K562 (cell line): ENCODE measurements at regions not wholly inside any gene's neighbourhood (a gene's known extent, or its start where the extent isn't known, plus 50 kb on each side); places are given as distances from the start of the nearest gene placed in this dataset.

ENCODE experiments used
- ATAC-seq: fragments of 200-7000 bp; cut with Tn5 transposase; 3 replicates; pipeline ENCODE4 v1.9.1; 2020; ENCODE audit warnings: moderate library complexity
- BruUV-seq: library from RNA; stranded (reverse); fragments of 400-500 nt; replicated peaks from 2 replicates; lab custom pipeline; 2021; lab: Mats Ljungman, UMichigan
- CTCF ChIA-PET: fragments of 300-600 bp; formaldehyde crosslinking; extraction: SDS; loops from one replicate; lab custom pipeline; 2021; ENCODE audit warnings: low intra/inter-chr PET ratio; lab: Yijun Ruan, JAX
- POLR2A ChIA-PET: fragments of 300-600, 350-650 bp; sonication (Branson Sonifier 250); formaldehyde crosslinking; extraction: SDS; loops from one replicate; lab custom pipeline; 2021; ENCODE audit warnings: antibody characterized with exemption, inconsistent platforms; lab: Yijun Ruan, JAX
- DNase-seq, 4 experiments: peaks; one replicate each; pipeline versions ENCODE4 v3.0.0 to v3.0.0-alpha.2; 2011 to 2018; ENCODE audit warnings: low spot score in 3 of 4, mixed read lengths in 3 of 4; ENCODE audit errors: extremely low read depth in 1 of 4
- FAIRE-seq: peaks from 2 replicates; lab custom pipeline; 2011; peaks lifted over from hg19 to GRCh38; lab: Jason Lieb, UNC
- H2AFZ ChIP-seq: 2 replicates; pipeline ENCODE4 v1.6.0; 2011; ENCODE audit warnings: low read depth, low read length, control low read depth, inconsistent platforms
- H3K27ac ChIP-seq: fragments of 200-600 bp; 3 replicates; pipeline ENCODE4 v1.8.0; 2011; ENCODE audit warnings: low read depth, mild to moderate bottlenecking, control low read depth, inconsistent platforms, low read length, moderate library complexity, mixed read lengths; ENCODE audit errors: extremely low read depth
- H3K27me3 ChIP-seq, 2 experiments: fragments of 300-600 bp in 1 of 2; 2 replicates in 1 of 2; 3 replicates in 1 of 2; pipeline versions ENCODE4 v1.6.0 to v1.8.0; 2011; ENCODE audit warnings: inconsistent platforms in 2 of 2, low read length in 2 of 2, mild to moderate bottlenecking in 1 of 2, mixed read lengths in 1 of 2, moderate library complexity in 1 of 2; ENCODE audit not compliant: control insufficient read depth in 2 of 2, insufficient read depth in 2 of 2
- H3K36me3 ChIP-seq: fragments of 300-600 bp; 3 replicates; pipeline ENCODE4 v1.8.0; 2011; ENCODE audit warnings: mild to moderate bottlenecking, low read length, inconsistent platforms; ENCODE audit not compliant: control insufficient read depth, insufficient read depth
- H3K4me1 ChIP-seq, 2 experiments: fragments of 200-600 bp in 1 of 2; replicated peaks in 1 of 2; 2 replicates in 1 of 2; 3 replicates in 1 of 2; pipeline versions ENCODE4 v1.5.1 to v1.8.0; 2011; ENCODE audit warnings: inconsistent platforms in 2 of 2, low read length in 2 of 2, mild to moderate bottlenecking in 1 of 2, mixed read lengths in 1 of 2, moderate library complexity in 1 of 2; ENCODE audit not compliant: control insufficient read depth in 2 of 2, insufficient read depth in 2 of 2
- H3K4me2 ChIP-seq: 2 replicates; pipeline ENCODE4 v1.6.1; 2011; ENCODE audit warnings: low read length, control low read depth, inconsistent platforms, mixed read lengths; ENCODE audit not compliant: insufficient read depth
- H3K4me3 ChIP-seq: fragments of 200-600 bp; sonication (generic), shearing (Covaris generic); 2 replicates; pipeline ENCODE4 v1.5.1; 2016; ENCODE audit warnings: control low read depth, inconsistent platforms
- H3K79me2 ChIP-seq: fragments of 200-600 bp; 3 replicates; pipeline ENCODE4 v1.8.0; 2011; ENCODE audit warnings: low read length, inconsistent platforms; ENCODE audit not compliant: control insufficient read depth, insufficient read depth
- H3K9ac ChIP-seq, 2 experiments: 2 replicates each; pipeline versions ENCODE4 v1.6.0 to v1.6.1; 2011; ENCODE audit warnings: low read depth in 2 of 2, low read length in 2 of 2, control low read depth in 1 of 2, inconsistent platforms in 1 of 2, mild to moderate bottlenecking in 1 of 2, mixed read lengths in 1 of 2; ENCODE audit not compliant: insufficient read depth in 1 of 2
- H3K9me1 ChIP-seq: one replicate; pipeline ENCODE4 v1.6.0; 2011; ENCODE audit warnings: inconsistent platforms, mild to moderate bottlenecking, low read length, moderate library complexity; ENCODE audit not compliant: control insufficient read depth, insufficient read depth
- H3K9me3 ChIP-seq: replicated peaks from 2 replicates; pipeline ENCODE4 v1.5.1; 2011; ENCODE audit warnings: low read depth, low read length, inconsistent platforms; ENCODE audit not compliant: control insufficient read depth, insufficient read depth
- H4K20me1 ChIP-seq: replicated peaks from 2 replicates; pipeline ENCODE4 v1.6.1; 2011; ENCODE audit warnings: low read length, inconsistent platforms, mixed read lengths; ENCODE audit not compliant: control insufficient read depth, insufficient read depth
- BHLHE40 ChIP-seq: IDR thresholded peaks from 2 replicates; pipeline ENCODE4 v1.6.1; 2011; ENCODE audit warnings: low read length, improper control_type of control experiment
- CBX8 ChIP-seq: fragments of 200-600 bp; sonication (generic); IDR thresholded peaks from 2 replicates; pipeline ENCODE4 v1.6.1; 2012; ENCODE audit warnings: borderline replicate concordance, mixed run types, low read depth, mild to moderate bottlenecking, moderate library complexity, mixed read lengths, low read length, control low read depth, inconsistent platforms; ENCODE audit not compliant: poor library complexity, severe bottlenecking; ENCODE audit errors: extremely low read depth
- DDX20 ChIP-seq: fragments of 450-650 bp; IDR thresholded peaks from 2 replicates; pipeline ENCODE4 v1.6.1; 2016; ENCODE audit warnings: missing genetic modification characterization, low read depth, mild to moderate bottlenecking, missing compliant biosample characterization, moderate library complexity
- ESRRB ChIP-seq: fragments of 250-450 bp; sonication (Bioruptor Pico); IDR thresholded peaks from 2 replicates; pipeline ENCODE4 v1.5.0; 2020; ENCODE audit warnings: mild to moderate bottlenecking, moderate library complexity, borderline replicate concordance
- FOXA3 ChIP-seq, 2 experiments: fragments of 450-650 bp in 1 of 2; sonication (generic) in 1 of 2; formaldehyde crosslinking; IDR thresholded peaks in 1 of 2; conservative IDR thresholded peaks in 1 of 2; 2 replicates each; pipeline versions ENCODE4 v1.4.0 to v1.8.0; 2020 to 2022; ENCODE audit warnings: mild to moderate bottlenecking in 2 of 2, missing genetic modification reagents in 1 of 2
- JUN ChIP-seq, 2 experiments: sonication (generic) in 1 of 2; formaldehyde crosslinking in 1 of 2; IDR thresholded peaks; 2 replicates each; pipeline versions ENCODE4 v1.6.1 to v1.8.0; 2012 to 2022; ENCODE audit warnings: borderline replicate concordance in 2 of 2, mild to moderate bottlenecking in 2 of 2, improper control_type of control experiment in 1 of 2, low read depth in 1 of 2, low read length in 1 of 2, missing genetic modification reagents in 1 of 2
- MTA3 ChIP-seq: fragments of 450-650 bp; formaldehyde crosslinking; IDR thresholded peaks from 2 replicates; pipeline ENCODE4 v1.6.1; 2017; ENCODE audit warnings: mild to moderate bottlenecking, borderline replicate concordance
- POLR3G ChIP-seq: IDR thresholded peaks from 2 replicates; pipeline ENCODE4 v1.6.1; 2011; ENCODE audit not compliant: insufficient read length, insufficient replicate concordance; ENCODE audit errors: extremely low read depth
- RAD21 ChIP-seq, 2 experiments: fragments of 250-450 bp in 1 of 2; fragments of 450-650 bp in 1 of 2; sonication (Bioruptor Pico) in 1 of 2; formaldehyde crosslinking in 1 of 2; IDR thresholded peaks in 1 of 2; conservative IDR thresholded peaks in 1 of 2; 2 replicates each; pipeline versions ENCODE4 v1.4.0 to v1.8.0; 2020 to 2022; ENCODE audit warnings: mild to moderate bottlenecking in 2 of 2, moderate library complexity in 1 of 2
- SREBF2 ChIP-seq: sonication (generic); formaldehyde crosslinking; IDR thresholded peaks from 2 replicates; pipeline ENCODE4 v1.4.0; 2020; ENCODE audit warnings: mild to moderate bottlenecking, missing genetic modification reagents
- TAL1 ChIP-seq: fragments of 450-650 bp; IDR thresholded peaks from 2 replicates; pipeline ENCODE4 v1.6.1; 2016; ENCODE audit warnings: mild to moderate bottlenecking
- ZNF589 ChIP-seq: fragments of 200-800 bp; sonication (Bioruptor generic); IDR thresholded peaks from 2 replicates; pipeline ENCODE4 v1.6.1; 2016; ENCODE audit warnings: low read depth, missing genetic modification characterization, missing compliant biosample characterization
- ZNF75A ChIP-seq: fragments of 450-650 bp; formaldehyde crosslinking; IDR thresholded peaks from 2 replicates; pipeline ENCODE4 v1.4.0; 2020; ENCODE audit warnings: mild to moderate bottlenecking
- in situ Hi-C: fragments of 300-500 bp; cut with MboI; formaldehyde crosslinking; loops from 4 replicates; pipeline ENCODE4 v1.15.0; 2018; ENCODE audit warnings: inconsistent platforms, mixed read lengths
- intact Hi-C: fragments of 100-400 bp; cut with micrococcal nuclease; formaldehyde crosslinking; loops from 2 replicates; pipeline ENCODE4 v1.14.2; 2022
- TF ChIP-seq, protein P1 (sequence below): fragments of 250-450 bp; sonication (Bioruptor Pico); IDR thresholded peaks from 2 replicates; pipeline ENCODE4 v1.4.0; 2020; ENCODE audit warnings: mild to moderate bottlenecking, moderate library complexity
- TF ChIP-seq, protein P2 (sequence below): sonication (generic); formaldehyde crosslinking; IDR thresholded peaks from 2 replicates; pipeline ENCODE4 v1.8.1; 2023; ENCODE audit warnings: mild to moderate bottlenecking, missing genetic modification reagents, moderate library complexity
- TF ChIP-seq, protein P3 (sequence below): fragments of 200-800 bp; sonication (Bioruptor generic); IDR thresholded peaks from 2 replicates; pipeline ENCODE4 v1.6.1; 2017; ENCODE audit warnings: missing genetic modification characterization, missing compliant biosample characterization

DNA sequence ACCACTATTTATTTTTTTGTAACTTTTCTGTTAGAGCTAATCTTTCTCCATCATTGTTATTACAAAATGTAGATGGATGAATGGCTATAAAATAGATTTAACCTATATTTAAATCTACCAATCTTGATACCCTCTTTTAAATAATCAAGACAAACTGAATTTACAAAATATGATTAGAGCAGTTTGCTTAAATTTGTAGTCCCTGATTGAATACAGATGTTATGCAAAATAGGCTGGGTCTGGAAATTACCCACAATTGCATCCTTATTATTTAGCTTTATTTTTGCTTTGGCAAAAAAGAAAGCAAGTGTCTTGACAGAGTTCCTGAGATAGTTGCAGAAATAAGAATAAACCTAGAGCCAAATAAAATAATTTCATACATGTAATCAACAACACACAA lies 352.8 kb downstream of the KLF12 start:
- Histone ChIP-seq H4K20me1 (no peaks in the 10 kb centered on the region), H2AFZ (no peak overlapping the region), H3K9me1 (no peaks in the 10 kb centered on the region), H3K4me3 (no peak overlapping the region), H3K36me3 (no peaks in the 10 kb centered on the region), H3K79me2 (no peaks in the 10 kb centered on the region), H3K4me2 (no peak overlapping the region), H3K4me1 (no peaks in the 10 kb centered on the region), H3K27me3 (no peaks in the 10 kb centered on the region), H3K9me3 (no peaks in the 10 kb centered on the region), H3K27ac (no peak overlapping the region), H3K9ac (no peak overlapping the region)
- ChIA-PET POLR2A (no interaction called here), CTCF (no interaction called here)
- DNase-seq (no peak), ATAC-seq (no peak), FAIRE-seq (no peak)
- intact Hi-C loops (no loop called here), in situ Hi-C loops (no loop called here)
- no TSS peak for BruUV-seq
- TF ChIP-seq MTA3 (no peak), BHLHE40 (no peak), DDX20 (no peak), FOXA3 (CRISPR knock-in tag; conservative IDR thresholded peaks at IDR 0.05 in 1 of 2, IDR thresholded peaks at IDR 0.05 in 1 of 2) (no peak), RAD21 (CRISPR knock-in tag; conservative IDR thresholded peaks at IDR 0.05 in 1 of 2, IDR thresholded peaks at IDR 0.05 in 1 of 2) (no peak), ESRRB (CRISPR knock-in tag) (no peak), TAL1 (no peak), ZNF75A (CRISPR knock-in tag) (no peak), POLR3G (no peak), SREBF2 (no peak), CBX8 (no peak), ZNF589 (CRISPR knock-in tag) (no peak), JUN (IDR thresholded peaks at IDR 0.05; ENCODE audit: borderline replicate concordance, low read depth, low read length) (no peak), JUN (CRISPR knock-in tag; IDR thresholded peaks at IDR 0.05; ENCODE audit: borderline replicate concordance) (no peak)
- TF ChIP-seq, protein P1, sequence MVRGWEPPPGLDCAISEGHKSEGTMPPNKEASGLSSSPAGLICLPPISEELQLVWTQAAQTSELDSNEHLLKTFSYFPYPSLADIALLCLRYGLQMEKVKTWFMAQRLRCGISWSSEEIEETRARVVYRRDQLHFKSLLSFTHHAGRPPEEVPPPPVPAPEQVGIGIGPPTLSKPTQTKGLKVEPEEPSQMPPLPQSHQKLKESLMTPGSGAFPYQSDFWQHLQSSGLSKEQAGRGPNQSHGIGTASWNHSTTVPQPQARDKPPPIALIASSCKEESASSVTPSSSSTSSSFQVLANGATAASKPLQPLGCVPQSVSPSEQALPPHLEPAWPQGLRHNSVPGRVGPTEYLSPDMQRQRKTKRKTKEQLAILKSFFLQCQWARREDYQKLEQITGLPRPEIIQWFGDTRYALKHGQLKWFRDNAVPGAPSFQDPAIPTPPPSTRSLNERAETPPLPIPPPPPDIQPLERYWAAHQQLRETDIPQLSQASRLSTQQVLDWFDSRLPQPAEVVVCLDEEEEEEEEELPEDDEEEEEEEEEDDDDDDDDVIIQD (CRISPR knock-in tag): no peak
- TF ChIP-seq, protein P2, sequence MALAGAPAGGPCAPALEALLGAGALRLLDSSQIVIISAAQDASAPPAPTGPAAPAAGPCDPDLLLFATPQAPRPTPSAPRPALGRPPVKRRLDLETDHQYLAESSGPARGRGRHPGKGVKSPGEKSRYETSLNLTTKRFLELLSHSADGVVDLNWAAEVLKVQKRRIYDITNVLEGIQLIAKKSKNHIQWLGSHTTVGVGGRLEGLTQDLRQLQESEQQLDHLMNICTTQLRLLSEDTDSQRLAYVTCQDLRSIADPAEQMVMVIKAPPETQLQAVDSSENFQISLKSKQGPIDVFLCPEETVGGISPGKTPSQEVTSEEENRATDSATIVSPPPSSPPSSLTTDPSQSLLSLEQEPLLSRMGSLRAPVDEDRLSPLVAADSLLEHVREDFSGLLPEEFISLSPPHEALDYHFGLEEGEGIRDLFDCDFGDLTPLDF: no peak
- TF ChIP-seq, protein P3, sequence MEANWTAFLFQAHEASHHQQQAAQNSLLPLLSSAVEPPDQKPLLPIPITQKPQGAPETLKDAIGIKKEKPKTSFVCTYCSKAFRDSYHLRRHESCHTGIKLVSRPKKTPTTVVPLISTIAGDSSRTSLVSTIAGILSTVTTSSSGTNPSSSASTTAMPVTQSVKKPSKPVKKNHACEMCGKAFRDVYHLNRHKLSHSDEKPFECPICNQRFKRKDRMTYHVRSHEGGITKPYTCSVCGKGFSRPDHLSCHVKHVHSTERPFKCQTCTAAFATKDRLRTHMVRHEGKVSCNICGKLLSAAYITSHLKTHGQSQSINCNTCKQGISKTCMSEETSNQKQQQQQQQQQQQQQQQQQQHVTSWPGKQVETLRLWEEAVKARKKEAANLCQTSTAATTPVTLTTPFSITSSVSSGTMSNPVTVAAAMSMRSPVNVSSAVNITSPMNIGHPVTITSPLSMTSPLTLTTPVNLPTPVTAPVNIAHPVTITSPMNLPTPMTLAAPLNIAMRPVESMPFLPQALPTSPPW: no peak
